ENCODE measurements at regions not wholly inside any gene's neighbourhood (a gene's known extent, or its start where the extent isn't known, plus 50 kb on each side); places are given as distances from the start of the nearest gene placed in this dataset.

DNA sequence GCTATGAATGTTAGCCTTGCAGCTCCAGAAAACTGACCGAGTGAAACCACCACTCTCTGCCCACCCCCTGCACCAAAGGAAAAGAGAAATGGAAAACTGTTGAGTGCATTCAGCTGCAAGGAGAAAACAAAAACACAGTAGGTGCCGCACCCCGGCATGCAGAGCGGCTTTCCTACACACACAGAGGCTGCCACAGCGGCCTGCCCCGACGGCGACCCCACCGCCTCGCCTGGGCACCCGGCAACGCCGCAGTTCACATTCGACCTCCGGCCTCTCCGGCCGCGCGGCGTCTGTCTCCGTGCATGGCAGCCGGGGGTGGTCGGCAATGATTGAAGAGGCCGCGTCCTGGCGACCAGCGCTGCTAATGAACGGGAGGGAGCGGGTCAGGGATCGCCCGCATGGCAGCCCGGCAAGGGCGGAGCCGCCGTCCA, 417.1 kb upstream of the SALL3 start:
- ATAC-seq (ENCODE audit: insufficient number of reproducible peaks, low FRiP score, low read depth), result no peak
- no peak for DNase-seq (ENCODE audit: low spot score)
- H3K9me3 ChIP-seq, result no peaks in the 10 kb centered on the region
- H3K36me3 ChIP-seq, result no peaks in the 10 kb centered on the region
- no peak overlapping the region for H3K4me3 ChIP-seq
- H3K4me1 ChIP-seq (ENCODE audit: control insufficient read depth in 1 of 2, low read depth in 2 of 2), result no peaks in the 10 kb centered on the region
- no peaks in the 10 kb centered on the region for H3K27me3 ChIP-seq (replicated peaks; ENCODE audit: insufficient read depth)
- TF ChIP-seq, protein P1, sequence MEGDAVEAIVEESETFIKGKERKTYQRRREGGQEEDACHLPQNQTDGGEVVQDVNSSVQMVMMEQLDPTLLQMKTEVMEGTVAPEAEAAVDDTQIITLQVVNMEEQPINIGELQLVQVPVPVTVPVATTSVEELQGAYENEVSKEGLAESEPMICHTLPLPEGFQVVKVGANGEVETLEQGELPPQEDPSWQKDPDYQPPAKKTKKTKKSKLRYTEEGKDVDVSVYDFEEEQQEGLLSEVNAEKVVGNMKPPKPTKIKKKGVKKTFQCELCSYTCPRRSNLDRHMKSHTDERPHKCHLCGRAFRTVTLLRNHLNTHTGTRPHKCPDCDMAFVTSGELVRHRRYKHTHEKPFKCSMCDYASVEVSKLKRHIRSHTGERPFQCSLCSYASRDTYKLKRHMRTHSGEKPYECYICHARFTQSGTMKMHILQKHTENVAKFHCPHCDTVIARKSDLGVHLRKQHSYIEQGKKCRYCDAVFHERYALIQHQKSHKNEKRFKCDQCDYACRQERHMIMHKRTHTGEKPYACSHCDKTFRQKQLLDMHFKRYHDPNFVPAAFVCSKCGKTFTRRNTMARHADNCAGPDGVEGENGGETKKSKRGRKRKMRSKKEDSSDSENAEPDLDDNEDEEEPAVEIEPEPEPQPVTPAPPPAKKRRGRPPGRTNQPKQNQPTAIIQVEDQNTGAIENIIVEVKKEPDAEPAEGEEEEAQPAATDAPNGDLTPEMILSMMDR (IDR thresholded peaks at IDR 0.05), result no peak
- no peak overlapping the region for H3K27ac ChIP-seq

GRCh38 chr18:78563110-78563509, 416.5 kb upstream of the SALL3 start:
- DNase-seq (ENCODE audit: low spot score), result no peak
- H3K4me3 ChIP-seq, result no peak overlapping the region
- no peak for ATAC-seq (ENCODE audit: insufficient number of reproducible peaks, low FRiP score, low read depth)
- TF ChIP-seq, protein P1 (IDR thresholded peaks at IDR 0.05), result no peak
- H3K27ac ChIP-seq, result no peak overlapping the region
- H3K4me1 ChIP-seq (ENCODE audit: control insufficient read depth in 1 of 2, low read depth in 2 of 2), result no peaks in the 10 kb centered on the region
- H3K9me3 ChIP-seq, result no peaks in the 10 kb centered on the region
- no peaks in the 10 kb centered on the region for H3K27me3 ChIP-seq (replicated peaks; ENCODE audit: insufficient read depth)
- H3K36me3 ChIP-seq, result no peaks in the 10 kb centered on the region

DNA sequence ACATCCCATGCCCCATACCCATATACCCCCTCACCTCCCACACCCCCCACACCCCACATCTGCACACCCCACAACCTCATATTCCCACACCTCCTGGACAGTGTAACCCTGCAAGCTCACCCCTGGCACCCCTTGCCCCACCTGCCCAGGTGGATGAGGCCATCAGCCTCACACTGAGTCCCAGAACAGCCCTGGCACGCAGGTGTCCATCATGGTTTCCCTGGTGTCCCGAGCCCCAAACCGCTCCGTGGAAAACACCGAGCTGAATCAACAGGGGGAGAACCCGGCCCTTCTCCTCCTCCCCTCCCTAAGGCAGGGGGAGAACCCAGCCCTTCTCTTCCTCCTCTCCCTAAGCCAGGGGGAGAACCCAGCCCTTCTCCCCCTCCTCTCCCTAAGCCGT, 415.6 kb upstream of the SALL3 start:
- Histone ChIP-seq H3K9me3 (peaks cover 2% of the 10 kb centered on the region), H3K27ac (no peak overlapping the region), H3K4me1 (ENCODE audit: control insufficient read depth in 1 of 2, low read depth in 2 of 2) (no peaks in the 10 kb centered on the region), H3K36me3 (no peaks in the 10 kb centered on the region), H3K27me3 (replicated peaks; ENCODE audit: insufficient read depth) (no peaks in the 10 kb centered on the region), H3K4me3 (no peak overlapping the region)
- ATAC-seq (ENCODE audit: insufficient number of reproducible peaks, low FRiP score, low read depth), result no peak
- DNase-seq (ENCODE audit: low spot score), result no peak
- TF ChIP-seq, protein P1 (IDR thresholded peaks at IDR 0.05), result no peak

GRCh38 chr18:78564518-78564917, 415.1 kb upstream of the SALL3 start:
- DNase-seq (ENCODE audit: low spot score) (no peak), ATAC-seq (ENCODE audit: insufficient number of reproducible peaks, low FRiP score, low read depth) (no peak)
- H3K4me1 ChIP-seq (ENCODE audit: control insufficient read depth in 1 of 2, low read depth in 2 of 2), result no peaks in the 10 kb centered on the region
- H3K27me3 ChIP-seq (replicated peaks; ENCODE audit: insufficient read depth), result no peaks in the 10 kb centered on the region
- H3K4me3 ChIP-seq, result no peak overlapping the region
- H3K36me3 ChIP-seq, result no peaks in the 10 kb centered on the region
- H3K9me3 ChIP-seq, result peaks cover 2% of the 10 kb centered on the region
- no peak overlapping the region for H3K27ac ChIP-seq
- TF ChIP-seq, protein P1 (IDR thresholded peaks at IDR 0.05), result no peak

DNA sequence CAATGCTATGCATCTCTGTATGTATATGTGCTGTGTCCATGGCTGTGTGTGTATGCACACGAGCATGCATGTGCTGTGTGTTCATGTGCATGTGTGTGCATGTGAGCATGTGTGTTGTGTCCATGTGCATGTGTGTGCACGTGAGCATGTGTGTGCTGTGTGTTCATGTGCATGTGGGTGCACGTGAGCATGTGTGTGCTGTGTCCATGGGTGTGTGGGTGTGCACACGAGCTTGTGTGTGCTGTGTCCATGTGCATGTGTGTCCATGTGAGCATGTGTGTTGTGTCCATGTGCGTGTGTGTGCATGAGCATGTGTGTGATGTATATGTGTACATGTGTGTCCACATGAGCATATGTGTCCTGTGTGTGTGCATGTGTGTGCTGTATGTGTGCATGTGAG, 414.4 kb upstream of the SALL3 start:
- H3K4me3 ChIP-seq, result no peak overlapping the region
- no peak overlapping the region for H3K27ac ChIP-seq
- H3K4me1 ChIP-seq (ENCODE audit: control insufficient read depth in 1 of 2, low read depth in 2 of 2), result no peaks in the 10 kb centered on the region
- no peaks in the 10 kb centered on the region for H3K27me3 ChIP-seq (replicated peaks; ENCODE audit: insufficient read depth)
- peaks cover 2% of the 10 kb centered on the region for H3K9me3 ChIP-seq
- no peak for ATAC-seq (ENCODE audit: insufficient number of reproducible peaks, low FRiP score, low read depth)
- DNase-seq (ENCODE audit: low spot score), result no peak
- TF ChIP-seq, protein P1 (IDR thresholded peaks at IDR 0.05), result no peak
- H3K36me3 ChIP-seq, result no peaks in the 10 kb centered on the region
